GM12865 (cell line): ENCODE measurements at regions not wholly inside any gene's neighbourhood (a gene's known extent, or its start where the extent isn't known, plus 50 kb on each side); places are given as distances from the start of the nearest gene placed in this dataset.

Experiments
- DNase-seq: peaks from one replicate; pipeline ENCODE4 v3.0.0; 2010; ENCODE audit warnings: low read depth
- H3K4me3 ChIP-seq: 2 replicates; pipeline ENCODE4 v1.5.1; 2011; ENCODE audit warnings: mild to moderate bottlenecking, low read depth, low read length, control low read depth
- CTCF ChIP-seq: IDR thresholded peaks from 2 replicates; pipeline ENCODE4 v1.5.1; 2011; ENCODE audit warnings: low read length, control low read depth, low read depth, inconsistent platforms; ENCODE audit not compliant: insufficient read depth; ENCODE audit errors: missing control alignments

DNA sequence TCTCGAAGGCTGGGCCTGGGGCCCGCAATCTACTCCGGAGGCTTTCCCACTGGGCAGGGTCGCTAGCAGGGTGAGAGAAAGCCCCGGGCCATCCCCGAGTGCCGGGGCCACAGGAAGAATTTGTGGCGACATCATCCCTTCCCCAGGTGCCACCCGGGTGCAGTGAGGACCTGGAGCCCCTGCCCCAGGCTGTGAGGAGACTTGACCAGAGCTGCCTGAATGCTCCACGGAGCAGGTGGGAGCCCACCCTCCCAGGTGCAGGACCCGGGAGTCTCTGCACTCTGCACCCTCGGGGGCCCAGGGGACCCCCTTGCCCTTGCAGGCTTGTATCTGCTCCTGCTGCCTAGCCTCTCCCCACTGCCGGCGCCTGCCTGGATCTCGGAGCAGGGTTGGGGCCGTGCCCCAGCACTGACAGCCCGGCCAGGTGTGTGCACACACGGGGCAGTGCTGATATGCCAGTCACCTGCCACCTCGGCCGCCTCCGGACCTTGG, 67.5 kb upstream of the RGS7 start:
- H3K4me3 ChIP-seq = no peak overlapping the region; the same call in 1 of the 2 replicates
- no peak for TF ChIP-seq CTCF
- no peak for DNase-seq

DNA sequence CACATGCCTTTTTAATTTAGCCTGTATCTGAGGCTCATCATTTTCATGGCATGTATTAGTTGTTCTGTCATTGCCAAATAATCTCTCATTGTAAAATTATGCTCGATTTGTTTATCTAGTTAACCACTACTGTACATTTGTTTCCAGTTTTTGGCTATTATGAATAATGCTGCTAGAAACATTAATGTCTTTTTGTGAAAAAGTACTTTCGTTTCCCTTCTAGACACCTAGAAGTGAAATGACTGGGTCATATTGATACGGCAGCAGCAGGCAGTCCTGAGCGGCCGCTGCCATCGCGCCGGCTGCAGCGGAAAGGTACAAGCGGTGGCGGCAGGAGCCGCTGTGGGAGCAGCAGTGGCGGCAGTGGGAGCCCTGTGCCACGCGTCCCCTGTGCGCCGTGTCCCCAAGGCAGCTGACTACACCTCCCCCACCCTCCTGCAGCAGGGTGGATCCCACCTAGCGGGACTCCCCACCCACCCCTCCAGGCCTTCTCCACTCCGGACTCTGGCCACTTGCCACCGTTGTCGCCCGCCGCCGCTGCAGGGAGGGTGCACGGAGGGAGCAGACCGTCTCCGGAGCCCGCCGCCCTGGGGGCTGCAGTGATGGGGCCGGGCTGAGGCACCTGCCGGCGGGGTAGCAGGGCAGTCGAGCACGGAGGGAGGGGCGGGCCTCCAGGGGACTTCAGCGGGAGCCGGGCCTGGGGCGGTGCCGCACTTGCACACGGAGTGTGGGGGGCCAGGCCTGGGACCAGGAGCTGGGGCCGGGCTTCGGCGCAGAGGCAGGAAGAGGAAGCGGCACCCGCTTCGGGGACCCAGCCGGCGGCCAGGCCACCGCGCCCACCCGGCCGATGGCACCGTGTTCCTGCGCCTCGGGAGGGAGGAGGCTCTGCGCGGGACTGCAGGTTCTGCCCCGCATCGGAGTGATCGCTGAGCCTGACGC, 66.8 kb upstream of the RGS7 start:
- peak; percentile 37 for DNase-seq
- TF ChIP-seq CTCF = no peak
- peak overlapping the region; percentile 3; the same call in 1 of the 2 replicates for H3K4me3 ChIP-seq

DNA sequence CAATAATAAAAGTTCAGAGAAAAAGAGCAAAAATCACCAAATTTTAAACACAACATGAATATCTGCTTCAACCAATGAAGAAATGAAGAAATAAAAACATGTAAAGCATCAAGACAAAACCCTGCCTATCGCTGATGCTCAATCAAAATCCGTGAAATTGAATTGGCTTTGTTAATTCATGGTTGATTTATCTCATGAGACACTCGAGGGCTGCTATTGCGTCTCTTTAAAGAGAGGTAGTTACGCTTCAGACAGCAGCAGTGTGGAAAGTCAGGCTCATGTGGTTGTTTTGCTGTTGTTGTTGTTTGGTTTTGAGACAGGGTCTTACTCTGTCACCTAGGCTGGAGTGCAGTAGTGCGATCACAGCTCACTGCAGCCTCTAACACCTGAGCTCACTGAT, 65.5 kb upstream of the RGS7 start:
- H3K4me3 ChIP-seq = no peak overlapping the region
- TF ChIP-seq CTCF = no peak
- no peak for DNase-seq

- TF ChIP-seq CTCF = no peak
- no peak overlapping the region for H3K4me3 ChIP-seq
- no peak for DNase-seq
These were observed 63.0 kb upstream of the RGS7 start for GRCh38 chr1:241419986-241420385.

- DNase-seq = no peak
- TF ChIP-seq CTCF = no peak
- H3K4me3 ChIP-seq = no peak overlapping the region
These were observed 60.3 kb upstream of the RGS7 start for GRCh38 chr1:241417258-241417657.

DNA sequence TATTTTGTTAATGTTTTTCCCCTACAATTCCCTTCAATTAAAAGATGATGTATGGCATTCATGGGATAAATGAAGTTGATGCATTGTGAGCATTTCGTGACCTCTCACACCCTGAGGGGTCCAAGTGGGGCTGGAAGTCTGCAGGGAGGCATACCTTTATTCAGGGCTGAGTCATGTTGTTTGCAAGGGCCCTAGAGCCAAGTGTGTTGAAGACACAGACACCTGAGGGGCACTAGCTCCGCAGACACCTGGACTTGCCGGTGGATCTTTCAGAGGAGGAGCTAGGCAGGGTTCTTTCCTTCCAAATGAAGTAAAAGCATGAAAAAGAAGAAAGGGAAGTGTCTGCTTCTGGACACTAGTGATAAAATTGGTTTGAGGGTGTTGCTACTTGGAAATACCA, 57.0 kb upstream of the RGS7 start:
- DNase-seq = no peak
- TF ChIP-seq CTCF = no peak
- no peak overlapping the region for H3K4me3 ChIP-seq
